ENCODE measurements at regions not wholly inside any gene's neighbourhood (a gene's known extent, or its start where the extent isn't known, plus 50 kb on each side); places are given as distances from the start of the nearest gene placed in this dataset.

- no peak overlapping the region for H3K9ac ChIP-seq (ENCODE audit: low read length)
- TF ChIP-seq CTCF (IDR thresholded peaks at IDR 0.05; ENCODE audit: poor library complexity, severe bottlenecking) (no peak), TAF1 (IDR thresholded peaks at IDR 0.05; ENCODE audit: low read depth) (no peak), MXI1 (conservative IDR thresholded peaks at IDR 0.05; ENCODE audit: poor library complexity, severe bottlenecking) (no peak)
- no peaks in the 10 kb centered on the region for H3K9me2 ChIP-seq (ENCODE audit: insufficient read depth, low read length)
- no peak overlapping the region for H3K4me3 ChIP-seq (ENCODE audit: low read length)
- H3K79me2 ChIP-seq (replicated peaks; ENCODE audit: insufficient read depth, low read length) = no peaks in the 10 kb centered on the region
- no peaks in the 10 kb centered on the region for H3K27me3 ChIP-seq (ENCODE audit: insufficient read depth, low read depth, low read length)
- no peak overlapping the region for H3K4me2 ChIP-seq (ENCODE audit: low read length)
- H3K36me3 ChIP-seq (ENCODE audit: insufficient read depth, low read length) = no peaks in the 10 kb centered on the region
- no peak overlapping the region for H2AFZ ChIP-seq (ENCODE audit: low read depth, low read length)
- no peaks in the 10 kb centered on the region for H3K9me3 ChIP-seq (ENCODE audit: low read length)
- H3K27ac ChIP-seq (ENCODE audit: low read length) = no peak overlapping the region
- H4K20me1 ChIP-seq (ENCODE audit: insufficient read depth) = no peaks in the 10 kb centered on the region
- H3F3A ChIP-seq (ENCODE audit: insufficient read depth, low read length, poor library complexity, severe bottlenecking) = no peaks in the 10 kb centered on the region
Observed at GRCh38 chr5:89883967-89884366, 525.6 kb downstream of the CETN3 start.

- no peaks in the 10 kb centered on the region for H4K20me1 ChIP-seq (ENCODE audit: insufficient read depth)
- no peaks in the 10 kb centered on the region for H3K36me3 ChIP-seq (ENCODE audit: insufficient read depth, low read length)
- H3K79me2 ChIP-seq (replicated peaks; ENCODE audit: insufficient read depth, low read length) = no peaks in the 10 kb centered on the region
- H3K27ac ChIP-seq (ENCODE audit: low read length) = no peak overlapping the region
- H3K4me3 ChIP-seq (ENCODE audit: low read length) = no peak overlapping the region
- no peaks in the 10 kb centered on the region for H3K9me3 ChIP-seq (ENCODE audit: low read length)
- TF ChIP-seq TAF1 (IDR thresholded peaks at IDR 0.05; ENCODE audit: low read depth) (no peak), CTCF (IDR thresholded peaks at IDR 0.05; ENCODE audit: poor library complexity, severe bottlenecking) (no peak), EP300 (conservative IDR thresholded peaks at IDR 0.05; ENCODE audit: poor library complexity, severe bottlenecking) (no peak), SMC3 (conservative IDR thresholded peaks at IDR 0.05; ENCODE audit: poor library complexity) (no peak), REST (IDR thresholded peaks at IDR 0.05; ENCODE audit: borderline replicate concordance) (no peak), EZH2 (IDR thresholded peaks at IDR 0.05; ENCODE audit: borderline replicate concordance, insufficient read depth, low read length, poor library complexity, severe bottlenecking) (no peak), POLR2AphosphoS5 (IDR thresholded peaks at IDR 0.05) (no peak), MXI1 (conservative IDR thresholded peaks at IDR 0.05; ENCODE audit: poor library complexity, severe bottlenecking) (no peak), RAD21 (conservative IDR thresholded peaks at IDR 0.05) (no peak)
- H3K9me2 ChIP-seq (ENCODE audit: insufficient read depth, low read length) = no peaks in the 10 kb centered on the region
- H2AFZ ChIP-seq (ENCODE audit: low read depth, low read length) = no peak overlapping the region
- no peak overlapping the region for H3K4me2 ChIP-seq (ENCODE audit: low read length)
- H3K27me3 ChIP-seq (ENCODE audit: insufficient read depth, low read depth, low read length) = no peaks in the 10 kb centered on the region
- no peaks in the 10 kb centered on the region for H3F3A ChIP-seq (ENCODE audit: insufficient read depth, low read length, poor library complexity, severe bottlenecking)
- no peak overlapping the region for H3K9ac ChIP-seq (ENCODE audit: low read length)
Observed at GRCh38 chr5:89878140-89879132, 531.1 kb downstream of the CETN3 start.

All from neural cell (in vitro differentiated cells).